CD4-positive, alpha-beta T cell (primary cell): ENCODE measurements at regions not wholly inside any gene's neighbourhood (a gene's known extent, or its start where the extent isn't known, plus 50 kb on each side); places are given as distances from the start of the nearest gene placed in this dataset.

Source experiments
- ATAC-seq: fragments of 200-7000 bp; cut with Tn5 transposase; one replicate; pipeline ENCODE4 v1.10.0; 2022; ENCODE audit warnings: mild to moderate bottlenecking; ENCODE audit not compliant: poor library complexity
- CTCF ChIA-PET: fragments of 350-600 bp; sonication (Branson Sonifier 250); formaldehyde crosslinking; loops from one replicate; lab custom pipeline; 2021; ENCODE audit warnings: antibody characterized with exemption, inconsistent platforms; lab: Charles Lee
- POLR2A ChIA-PET: fragments of 350-600 bp; sonication (Branson Sonifier 250); formaldehyde crosslinking; loops from one replicate; lab custom pipeline; 2021; ENCODE audit warnings: antibody characterized with exemption, inconsistent platforms; lab: Charles Lee
- DNase-seq, 14 experiments: peaks; one replicate each; pipeline ENCODE4 v3.0.0-alpha.2; 2013 to 2020; ENCODE audit warnings: mixed read lengths in 2 of 14
- H3K27ac ChIP-seq, 2 donors: one replicate each; pipeline versions ENCODE4 v1.5.1 to v1.7.0; 2013; ENCODE audit warnings: low read length in 2 of 2, low read depth in 1 of 2, mild to moderate bottlenecking in 1 of 2
- H3K27me3 ChIP-seq, 2 experiments: 1 replicate in 1 of 2; 2 replicates in 1 of 2; pipeline versions ENCODE4 v1.6.1 to v1.7.0; 2013; ENCODE audit warnings: low read length in 2 of 2, control low read depth in 1 of 2, mild to moderate bottlenecking in 1 of 2, moderate library complexity in 1 of 2; ENCODE audit not compliant: insufficient read depth in 2 of 2, control insufficient read depth in 1 of 2
- H3K36me3 ChIP-seq: one replicate; pipeline ENCODE4 v1.6.1; 2013; ENCODE audit warnings: low read length, control low read depth; ENCODE audit not compliant: insufficient read depth
- H3K4me1 ChIP-seq: one replicate; pipeline ENCODE4 v1.6.1; 2013; ENCODE audit warnings: low read length, control low read depth; ENCODE audit not compliant: insufficient read depth
- H3K4me3 ChIP-seq: one replicate; pipeline ENCODE4 v1.5.1; 2013; ENCODE audit warnings: mild to moderate bottlenecking, low read length, moderate library complexity
- H3K9me3 ChIP-seq, 2 experiments: 1 replicate in 1 of 2; 2 replicates in 1 of 2; pipeline versions ENCODE4 v1.6.1 to v1.7.0; 2013; ENCODE audit warnings: low read length in 2 of 2, mild to moderate bottlenecking in 2 of 2, control low read depth in 1 of 2, moderate library complexity in 1 of 2; ENCODE audit not compliant: control insufficient read depth in 1 of 2, insufficient read depth in 1 of 2
- H3K27ac Mint-ChIP-seq: one replicate; pipeline ENCODE4 v1.8.0; 2020; ENCODE audit warnings: mixed read lengths
- H3K27me3 Mint-ChIP-seq: one replicate; pipeline ENCODE4 v1.8.0; 2021; ENCODE audit warnings: mixed read lengths
- H3K36me3 Mint-ChIP-seq: one replicate; pipeline ENCODE4 v1.8.0; 2021; ENCODE audit warnings: low read depth, mixed read lengths
- H3K4me1 Mint-ChIP-seq: one replicate; pipeline ENCODE4 v1.8.0; 2021; ENCODE audit warnings: low read depth, mixed read lengths
- H3K4me3 Mint-ChIP-seq: one replicate; pipeline ENCODE4 v1.8.0; 2020; ENCODE audit warnings: mild to moderate bottlenecking, mixed read lengths
- H3K9me3 Mint-ChIP-seq: one replicate; pipeline ENCODE4 v1.8.0; 2020; ENCODE audit warnings: mixed read lengths
- CTCF ChIP-seq: fragments of 200-600 bp; IDR thresholded peaks from one replicate; pipeline ENCODE4 v1.8.0; 2022; ENCODE audit warnings: antibody characterized with exemption, mild to moderate bottlenecking
- intact Hi-C, 2 experiments: fragments of 100-400 bp; cut with DNase I in 1 of 2; cut with micrococcal nuclease in 1 of 2; formaldehyde crosslinking; loops; one replicate each; pipeline versions ENCODE4 v1.15.1 to v1.9.0; 2023 to 2025; cut with DNase I, micrococcal nuclease

DNA sequence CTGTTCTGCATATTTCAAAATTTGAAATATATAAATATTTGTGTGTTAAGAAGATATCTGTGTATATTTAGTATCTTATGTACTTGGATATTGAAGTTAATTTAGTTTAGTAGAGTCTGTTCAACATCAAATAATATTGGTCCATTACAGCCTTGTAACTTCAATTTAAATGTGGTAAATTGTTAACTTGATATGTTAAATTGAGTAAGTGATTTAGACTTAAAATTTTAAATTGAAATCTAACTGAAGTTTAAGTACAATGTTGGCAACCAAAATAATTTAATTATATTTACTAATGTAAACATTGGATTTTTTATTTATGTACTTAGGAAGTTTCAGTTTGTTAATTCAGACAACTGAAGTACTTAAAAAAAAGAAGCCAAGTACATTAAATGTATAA, 343.9 kb upstream of the DNAJC19 start:
- H3K4me1 ChIP-seq = no peaks in the 10 kb centered on the region
- Mint-ChIP-seq H3K36me3 (no peaks in the 10 kb centered on the region), H3K27ac (no peak overlapping the region), H3K4me3 (no peak overlapping the region), H3K9me3 (no peaks in the 10 kb centered on the region), H3K27me3 (no peaks in the 10 kb centered on the region), H3K4me1 (no peaks in the 10 kb centered on the region)
- no peak for DNase-seq
- no peaks in the 10 kb centered on the region for H3K9me3 ChIP-seq
- no peak for TF ChIP-seq CTCF
- ChIA-PET POLR2A (no interaction called here), CTCF (no interaction called here)
- intact Hi-C loops = no loop called here
- H3K36me3 ChIP-seq = no peaks in the 10 kb centered on the region
- H3K27ac ChIP-seq = no peak overlapping the region
- no peak overlapping the region for H3K4me3 ChIP-seq
- ATAC-seq = no peak
- H3K27me3 ChIP-seq = no peaks in the 10 kb centered on the region

DNA sequence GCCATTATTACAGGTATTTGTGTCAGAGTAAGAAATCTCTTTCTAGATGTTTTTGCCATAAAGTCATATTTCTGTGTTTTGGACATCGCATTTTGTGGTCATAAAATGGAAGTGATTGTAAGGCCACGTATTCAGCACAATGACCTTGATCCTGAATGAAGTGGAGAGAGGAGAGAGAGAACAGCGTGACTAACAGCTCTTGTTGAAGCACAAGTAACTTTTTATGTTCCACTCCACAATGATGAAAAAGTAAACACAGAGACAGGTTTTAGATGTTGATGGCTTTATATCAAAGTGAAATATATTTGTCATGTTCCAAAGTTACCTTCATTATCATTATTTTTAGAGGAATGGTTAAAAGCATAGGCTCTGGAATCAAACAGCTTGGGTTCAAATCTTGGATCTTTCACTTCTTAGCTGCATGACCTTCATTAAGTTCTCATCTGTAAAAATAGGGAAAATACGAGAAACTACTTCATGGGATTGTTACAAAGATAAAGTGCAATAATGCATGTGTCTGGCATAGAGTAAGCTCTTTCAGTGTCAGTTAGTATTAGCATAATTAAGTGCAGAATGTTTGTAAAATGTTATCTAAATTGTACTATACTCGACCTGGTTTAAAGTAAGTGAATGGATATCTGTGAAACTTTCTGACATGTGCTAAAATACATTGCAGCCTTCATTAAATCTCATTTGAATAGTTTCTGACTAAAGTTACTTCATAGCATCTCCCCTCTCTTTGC, 341.5 kb upstream of the DNAJC19 start:
- Histone ChIP-seq H3K27me3 (no peaks in the 10 kb centered on the region), H3K4me1 (no peaks in the 10 kb centered on the region), H3K27ac (no peak overlapping the region), H3K36me3 (no peaks in the 10 kb centered on the region), H3K9me3 (no peaks in the 10 kb centered on the region), H3K4me3 (no peak overlapping the region)
- ChIA-PET POLR2A (no interaction called here), CTCF (no interaction called here)
- H3K27ac Mint-ChIP-seq = no peak overlapping the region
- peaks cover 3% of the 10 kb centered on the region for H3K27me3 Mint-ChIP-seq
- no peak overlapping the region for H3K4me3 Mint-ChIP-seq
- no peaks in the 10 kb centered on the region for H3K4me1 Mint-ChIP-seq
- no peaks in the 10 kb centered on the region for H3K9me3 Mint-ChIP-seq
- no peak for ATAC-seq
- H3K36me3 Mint-ChIP-seq = no peaks in the 10 kb centered on the region
- no peak for TF ChIP-seq CTCF
- no peak for DNase-seq
- intact Hi-C loops = no loop called here

DNA sequence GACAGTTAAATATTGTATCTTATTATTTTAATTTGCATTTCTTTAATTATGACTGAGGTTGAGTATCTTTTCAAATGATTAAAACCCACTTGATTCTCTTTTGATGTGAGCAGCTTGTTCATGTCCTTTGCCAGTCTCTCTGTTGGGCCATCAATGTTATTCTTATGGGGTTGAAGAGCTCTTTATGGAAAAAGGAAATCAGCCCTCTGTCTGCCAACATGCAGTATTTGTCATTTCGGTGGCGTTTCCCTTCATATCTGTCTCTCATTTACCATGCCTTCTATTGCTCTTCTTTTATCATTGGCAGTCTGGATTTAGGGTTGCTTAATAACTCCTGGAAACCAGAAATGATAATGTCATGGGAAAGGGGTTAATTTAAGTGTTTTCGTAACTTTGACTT, 340.7 kb upstream of the DNAJC19 start:
- TF ChIP-seq CTCF = no peak
- Histone ChIP-seq H3K36me3 (no peaks in the 10 kb centered on the region), H3K4me3 (no peak overlapping the region), H3K27me3 (no peaks in the 10 kb centered on the region), H3K4me1 (no peaks in the 10 kb centered on the region), H3K27ac (no peak overlapping the region), H3K9me3 (no peaks in the 10 kb centered on the region)
- Mint-ChIP-seq H3K9me3 (no peaks in the 10 kb centered on the region), H3K27me3 (peaks cover 3% of the 10 kb centered on the region), H3K4me1 (no peaks in the 10 kb centered on the region), H3K27ac (no peak overlapping the region), H3K36me3 (no peaks in the 10 kb centered on the region), H3K4me3 (no peak overlapping the region)
- CTCF ChIA-PET = no interaction called here
- intact Hi-C loops = no loop called here
- DNase-seq (no peak), ATAC-seq (no peak)
- POLR2A ChIA-PET = no interaction called here
